ENCODE measurements at regions not wholly inside any gene's neighbourhood (a gene's known extent, or its start where the extent isn't known, plus 50 kb on each side); places are given as distances from the start of the nearest gene placed in this dataset.
"Not testable (repeated sequence)": the region's sequence is repeated elsewhere in the genome, so short reads cannot be mapped to it uniquely, and the experiment has no call there.

GRCh38 chr3:95442766-95443165 lies 1371.6 kb upstream of the EPHA6 start:
- no peak for DNase-seq (ENCODE audit: low spot score)
- peak; percentile 38 for FAIRE-seq

- DNase-seq (ENCODE audit: low spot score) = no peak
- no peak for FAIRE-seq
These were observed 1364.6 kb upstream of the EPHA6 start for GRCh38 chr3:95449841-95450240.

DNA sequence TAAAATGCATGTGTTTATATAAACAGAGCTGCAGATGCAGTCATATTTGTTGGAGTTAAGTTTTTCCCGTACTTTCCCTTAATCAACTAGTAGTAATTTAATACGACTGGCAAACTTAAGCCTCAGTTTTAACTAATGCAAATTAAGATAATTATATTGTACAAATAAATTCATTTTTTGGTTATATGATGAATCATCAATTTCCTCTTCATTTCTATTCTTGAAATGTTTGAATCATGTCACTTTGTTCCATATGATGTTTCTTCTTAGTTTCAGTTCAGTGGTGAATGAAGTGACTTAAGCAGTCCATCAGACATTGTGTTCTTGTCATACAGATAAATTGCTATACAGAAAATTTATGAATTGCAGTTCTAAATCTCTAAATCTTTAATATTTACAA lies 1361.2 kb upstream of the EPHA6 start:
- DNase-seq (ENCODE audit: low spot score) = no peak
- no peak for FAIRE-seq

GRCh38 chr3:95456835-95457234 lies 1357.6 kb upstream of the EPHA6 start:
- DNase-seq (ENCODE audit: low spot score) (no peak), FAIRE-seq (no peak)

- DNase-seq (ENCODE audit: low spot score) (no peak), FAIRE-seq (no peak)
These were observed 1354.7 kb upstream of the EPHA6 start for GRCh38 chr3:95459706-95460105.

DNA sequence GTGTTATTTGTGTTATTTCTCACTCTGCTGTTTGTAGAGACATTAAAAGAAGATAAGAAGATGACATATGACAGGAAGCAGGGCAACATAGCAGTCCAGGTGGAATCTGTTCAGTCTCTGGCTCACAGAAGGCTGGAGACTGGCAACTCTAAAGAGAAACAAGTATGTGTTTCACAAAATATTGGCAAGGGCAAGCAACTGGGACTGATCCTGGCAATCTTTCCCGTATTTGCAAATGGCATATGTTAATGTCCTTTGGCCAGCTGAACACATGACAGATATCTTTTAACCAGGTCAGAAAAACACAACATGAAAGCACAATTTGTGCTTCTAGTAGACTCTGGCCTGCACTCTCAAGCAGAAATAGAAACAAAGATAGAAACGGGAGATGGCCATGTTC lies 1354.1 kb upstream of the EPHA6 start:
- no peak for FAIRE-seq
- no peak for DNase-seq (ENCODE audit: low spot score)

GRCh38 chr3:95462161-95462560 lies 1352.2 kb upstream of the EPHA6 start:
- no peak for DNase-seq (ENCODE audit: low spot score)
- FAIRE-seq = no peak

DNA sequence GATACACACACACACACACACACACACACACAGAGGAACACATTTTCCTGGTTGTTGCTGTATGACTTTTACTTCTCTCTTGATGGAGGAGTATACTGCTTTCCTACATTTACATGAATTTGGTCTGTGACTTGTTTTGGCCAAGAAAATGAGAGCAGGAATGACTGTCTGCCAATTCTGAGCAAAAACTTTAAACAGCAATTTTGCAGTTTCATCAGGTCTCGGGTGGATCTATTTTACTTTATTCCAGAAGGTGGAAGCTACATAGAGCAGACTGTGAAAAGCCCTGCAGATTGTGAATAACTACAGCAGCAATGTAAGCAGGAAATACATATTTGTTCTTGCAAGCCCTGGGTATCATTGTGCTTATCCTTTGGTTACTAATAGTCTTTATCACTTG lies 1350.0 kb upstream of the EPHA6 start:
- no peak for DNase-seq (ENCODE audit: low spot score)
- FAIRE-seq = no peak

GRCh38 chr3:95468331-95468730 lies 1346.1 kb upstream of the EPHA6 start:
- FAIRE-seq = no peak
- no peak for DNase-seq (ENCODE audit: low spot score)

DNA sequence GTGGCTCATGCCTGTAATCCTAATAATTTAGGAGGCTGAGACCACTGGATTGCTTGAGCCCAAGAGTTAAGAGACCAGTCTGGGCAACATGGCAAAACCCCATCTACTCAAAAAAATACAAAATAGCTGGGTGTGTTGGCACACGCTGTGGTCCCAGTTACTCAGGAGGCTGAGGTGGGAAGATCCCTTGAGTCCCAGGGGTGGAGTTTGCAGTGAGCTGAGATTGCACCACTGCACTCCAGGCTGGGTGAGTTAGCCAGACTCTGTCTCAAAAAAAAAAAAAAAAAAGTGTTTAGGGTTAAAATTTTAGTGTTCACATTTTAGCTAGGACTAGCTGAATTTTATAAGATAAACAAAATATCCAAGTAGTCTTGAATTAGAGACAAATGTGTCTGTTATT lies 1340.1 kb upstream of the EPHA6 start:
- FAIRE-seq = no peak
- no peak for DNase-seq (ENCODE audit: low spot score)

DNA sequence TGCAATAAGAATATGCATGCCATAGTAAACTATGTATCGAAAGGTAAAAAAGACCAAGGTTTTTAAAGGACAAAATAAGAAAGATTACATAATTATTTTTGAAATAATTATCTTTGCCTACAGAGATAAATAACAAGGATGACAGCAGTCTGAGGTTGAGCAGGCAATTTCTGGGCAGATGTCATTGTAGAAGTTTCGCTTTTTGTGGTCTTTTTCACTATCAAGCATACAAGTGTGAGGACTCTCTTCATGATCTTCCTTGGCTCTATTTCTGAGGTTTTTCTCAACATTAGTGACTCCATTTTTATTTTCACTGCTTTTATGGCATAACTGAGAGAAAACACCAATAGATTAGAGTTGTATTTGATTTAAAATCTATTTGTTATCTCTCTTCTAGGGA lies 1337.9 kb upstream of the EPHA6 start:
- FAIRE-seq (no peak), DNase-seq (ENCODE audit: low spot score) (no peak)

- FAIRE-seq (no peak), DNase-seq (ENCODE audit: low spot score) (no peak)
These were observed 1308.2 kb upstream of the EPHA6 start for GRCh38 chr3:95506174-95506573.

- no peak for DNase-seq (ENCODE audit: low spot score)
- no peak for FAIRE-seq
These were observed 1306.3 kb upstream of the EPHA6 start for GRCh38 chr3:95508124-95508523.

DNA sequence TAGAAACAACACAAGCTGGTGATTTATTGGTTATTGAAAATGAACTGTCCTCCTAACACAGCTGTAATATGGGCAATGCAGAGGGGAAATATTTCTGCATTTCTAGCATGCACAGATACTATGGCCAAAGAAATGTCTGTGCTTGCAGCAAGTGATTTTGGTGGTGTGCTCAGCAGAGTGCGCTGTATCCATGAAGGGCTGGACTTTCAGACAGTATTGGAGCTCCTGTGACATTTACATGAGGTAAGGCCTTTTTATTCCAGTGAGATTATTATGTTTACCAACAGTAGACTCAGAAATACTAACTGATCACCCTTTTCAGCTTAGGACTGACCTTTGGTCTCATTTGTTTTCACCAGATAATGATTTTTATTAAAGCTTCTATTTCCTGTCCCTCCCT lies 1302.6 kb upstream of the EPHA6 start:
- FAIRE-seq = no peak
- DNase-seq (ENCODE audit: low spot score) = no peak

GRCh38 chr3:95514260-95514659 lies 1300.1 kb upstream of the EPHA6 start:
- FAIRE-seq = no peak

GRCh38 chr3:95521396-95521795 lies 1293.0 kb upstream of the EPHA6 start:
- DNase-seq (ENCODE audit: low spot score) (no peak), FAIRE-seq (peak; percentile 65)

More at GRCh38 chr3:95514260-95514659, 1300.1 kb upstream of the EPHA6 start:
- DNase-seq (ENCODE audit: low spot score) = no peak

DNA sequence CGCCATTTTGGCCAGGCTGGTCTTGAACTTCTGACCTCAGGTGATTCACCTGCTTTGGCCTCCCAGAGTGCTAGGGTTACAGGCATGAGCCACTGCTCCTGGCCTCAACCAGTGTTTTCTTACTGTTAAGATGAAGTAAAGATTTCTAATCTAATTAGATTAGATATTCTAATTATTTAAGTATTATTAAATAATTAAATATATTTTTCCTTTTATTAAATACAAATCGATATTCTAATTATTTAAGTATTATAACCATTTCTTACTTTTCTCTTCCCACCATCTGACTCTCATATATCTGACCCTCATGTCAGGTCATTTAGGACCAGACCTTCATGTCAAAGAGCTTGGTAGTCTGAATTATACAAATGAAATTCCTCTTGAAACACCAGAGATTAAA lies 1291.9 kb upstream of the EPHA6 start:
- no peak for DNase-seq (ENCODE audit: low spot score)
- FAIRE-seq = peak; percentile 8

DNA sequence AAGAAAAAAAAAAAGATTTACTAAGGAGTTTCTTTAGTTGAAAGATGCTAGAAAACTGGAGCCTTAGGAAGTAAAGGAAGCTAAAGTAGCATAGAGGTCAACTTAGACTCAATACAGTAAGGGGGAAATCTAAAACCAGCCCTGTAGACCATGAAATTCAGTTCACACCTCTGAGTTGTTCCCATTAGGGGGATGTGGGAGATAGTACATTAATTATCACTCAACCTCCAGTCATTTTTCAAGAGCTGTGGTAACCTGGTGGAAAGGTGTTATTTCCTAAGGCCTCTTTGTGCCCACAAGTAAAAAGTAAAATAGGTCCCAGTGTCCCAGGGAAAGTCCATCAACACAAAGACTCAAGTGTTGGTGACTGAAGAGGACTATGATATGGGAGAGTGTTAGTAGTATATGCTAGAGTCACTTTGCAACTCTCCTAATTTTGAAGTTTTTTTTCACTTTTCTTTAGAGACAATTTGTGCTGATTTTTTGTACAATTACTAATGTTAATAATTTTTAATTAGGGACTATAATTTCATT lies 1274.4 kb upstream of the EPHA6 start:
- DNase-seq (ENCODE audit: low spot score) = no peak
- no peak for FAIRE-seq

- no peak for DNase-seq (ENCODE audit: low spot score)
- peak; percentile 18 for FAIRE-seq
These were observed 1248.9 kb upstream of the EPHA6 start for GRCh38 chr3:95565502-95565901.

DNA sequence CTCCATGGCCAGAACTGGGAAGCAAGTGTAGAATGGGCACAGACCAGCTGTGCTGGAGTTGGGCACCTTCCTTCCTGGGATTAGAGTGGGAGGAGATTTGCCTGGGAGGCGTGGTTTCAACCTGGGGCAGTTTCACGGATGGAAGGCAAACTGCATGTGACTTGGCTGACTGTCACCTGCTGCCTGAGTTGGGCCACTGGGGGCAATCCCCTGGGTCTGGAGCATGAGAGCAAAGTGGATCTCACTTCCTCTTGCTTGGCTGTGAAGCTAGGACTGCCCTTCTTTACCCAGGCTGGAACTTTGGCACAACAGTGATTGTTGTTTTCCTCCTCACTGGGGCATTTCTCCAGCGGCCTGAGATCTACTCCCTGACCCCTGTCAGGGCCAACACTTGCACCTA lies 1247.0 kb upstream of the EPHA6 start:
- DNase-seq (ENCODE audit: low spot score) (no peak), FAIRE-seq (no peak)

- no peak for FAIRE-seq
- no peak for DNase-seq (ENCODE audit: low spot score)
These were observed 1227.6 kb upstream of the EPHA6 start for GRCh38 chr3:95586754-95587153.

DNA sequence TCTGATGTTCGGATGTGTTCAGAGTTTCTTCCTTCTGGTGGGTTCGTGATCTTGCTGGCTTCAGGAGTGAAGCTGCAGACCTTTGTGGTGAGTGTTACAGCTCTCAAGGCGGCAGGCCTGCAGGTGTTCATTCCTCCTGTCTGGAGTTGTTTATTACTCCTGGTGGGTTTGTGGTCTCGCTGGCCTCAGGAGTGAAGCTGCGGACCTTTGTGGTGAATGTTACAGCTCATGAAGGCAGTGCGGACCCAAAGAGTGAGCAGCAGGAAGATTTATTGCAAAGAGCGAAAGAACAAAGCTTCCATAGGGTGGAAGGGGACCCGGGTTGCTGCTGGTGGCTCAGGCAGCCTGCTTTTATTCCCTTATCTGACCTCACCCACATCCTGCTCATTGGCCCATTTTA lies 1226.8 kb upstream of the EPHA6 start:
- FAIRE-seq; DNase-seq (ENCODE audit: low spot score): not testable (repeated sequence)

GRCh38 chr3:95588473-95588872 lies 1225.9 kb upstream of the EPHA6 start:
- no peak for FAIRE-seq

DNA sequence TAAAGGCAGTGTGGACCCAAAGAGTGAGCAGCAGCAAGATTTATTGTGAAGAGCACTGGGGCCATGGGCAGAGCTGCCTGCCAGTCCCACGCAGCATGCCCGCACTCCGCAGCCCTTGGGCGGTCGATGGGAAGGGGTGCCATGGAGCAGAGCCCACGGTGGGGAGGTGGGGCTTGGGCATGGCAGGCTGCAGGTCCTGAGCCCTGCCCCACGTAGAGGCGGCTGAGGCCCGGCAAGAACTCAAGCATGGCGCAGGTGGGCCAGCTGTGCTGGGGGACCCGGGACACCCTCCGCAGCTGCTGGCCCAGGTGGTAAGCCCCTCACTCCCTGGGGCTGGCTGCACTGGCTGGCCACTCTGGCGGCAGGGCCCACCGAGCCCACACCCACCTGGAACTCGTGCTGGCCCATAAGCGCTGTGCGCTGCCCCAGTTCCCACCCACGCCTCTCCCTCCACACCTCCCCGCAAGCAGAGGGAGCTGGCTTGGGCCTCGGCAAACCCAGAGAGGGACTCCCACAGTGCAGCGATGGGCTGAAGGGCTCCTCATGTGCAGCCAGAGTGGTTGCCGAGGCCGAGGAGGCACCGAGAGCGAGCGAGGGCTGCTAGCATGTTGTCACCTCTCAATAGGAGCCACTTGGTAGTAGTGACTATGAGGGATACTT lies 1218.8 kb upstream of the EPHA6 start:
- DNase-seq (ENCODE audit: low spot score) (no peak), FAIRE-seq (no peak)

More at GRCh38 chr3:95588473-95588872, 1225.9 kb upstream of the EPHA6 start:
- no peak for DNase-seq (ENCODE audit: low spot score)
